Natural killer cell (primary cell): ENCODE measurements at regions not wholly inside any gene's neighbourhood (a gene's known extent, or its start where the extent isn't known, plus 50 kb on each side); places are given as distances from the start of the nearest gene placed in this dataset.
"Not testable (repeated sequence)": the region's sequence is repeated elsewhere in the genome, so short reads cannot be mapped to it uniquely, and the experiment has no call there.

Source experiments
- ATAC-seq, 3 donors: fragments of 150-1000 bp in 2 of 3; fragments of 200-7000 bp in 1 of 3; cut with Tn5 transposase; 1 replicate in 1 of 3; 2 replicates in 2 of 3; pipeline ENCODE4 v1.10.0; 2021; ENCODE audit warnings: mild to moderate bottlenecking in 2 of 3, moderate library complexity in 2 of 3
- DNase-seq, 2 donors: peaks; one replicate each; pipeline versions ENCODE4 v3.0.0 to v3.0.0-alpha.2; 2013 to 2021; ENCODE audit warnings: mixed read lengths in 1 of 2
- H3K27ac ChIP-seq: one replicate; pipeline ENCODE4 v1.5.1; 2013; ENCODE audit warnings: mild to moderate bottlenecking, low read length
- H3K27me3 ChIP-seq: one replicate; pipeline ENCODE4 v1.6.1; 2013; ENCODE audit warnings: low read length; ENCODE audit not compliant: control insufficient read depth, insufficient read depth
- H3K36me3 ChIP-seq: one replicate; pipeline ENCODE4 v1.6.1; 2013; ENCODE audit warnings: low read length; ENCODE audit not compliant: control insufficient read depth, insufficient read depth
- H3K4me1 ChIP-seq: one replicate; pipeline ENCODE4 v1.6.1; 2013; ENCODE audit warnings: low read length; ENCODE audit not compliant: control insufficient read depth, insufficient read depth
- H3K4me3 ChIP-seq: one replicate; pipeline ENCODE4 v1.5.1; 2013; ENCODE audit warnings: low read length
- H3K9me3 ChIP-seq: one replicate; pipeline ENCODE4 v1.6.1; 2013; ENCODE audit warnings: low read length; ENCODE audit not compliant: control insufficient read depth, insufficient read depth
- H3K27ac Mint-ChIP-seq, 2 donors: one replicate each; pipeline ENCODE4 v1.8.0; 2022; ENCODE audit warnings: mild to moderate bottlenecking in 2 of 2, mixed read lengths in 2 of 2, moderate library complexity in 1 of 2
- H3K27me3 Mint-ChIP-seq, 2 donors: one replicate each; pipeline ENCODE4 v1.8.0; 2022; ENCODE audit warnings: low read depth in 2 of 2, mixed read lengths in 2 of 2
- H3K36me3 Mint-ChIP-seq: one replicate; pipeline ENCODE4 v1.8.0; 2022; ENCODE audit warnings: mixed read lengths
- H3K4me1 Mint-ChIP-seq, 2 donors: one replicate each; pipeline ENCODE4 v1.8.0; 2022; ENCODE audit warnings: mixed read lengths in 2 of 2
- H3K4me3 Mint-ChIP-seq: one replicate; pipeline ENCODE4 v1.8.0; 2022; ENCODE audit warnings: mild to moderate bottlenecking, moderate library complexity, mixed read lengths
- H3K9me3 Mint-ChIP-seq, 2 donors: one replicate each; pipeline ENCODE4 v1.8.0; 2022; ENCODE audit warnings: mixed read lengths in 2 of 2
- WGBS: methylation state at CpG from one replicate; pipeline ENCODE4 v1.1.7; 2013; ENCODE audit warnings: missing lambda C conversion rate; ENCODE audit not compliant: insufficient coverage; 5-methylcytosine and 5-hydroxymethylcytosine counted together
- intact Hi-C: fragments of 100-400 bp; cut with micrococcal nuclease; formaldehyde crosslinking; loops from one replicate; pipeline ENCODE4 v1.14.2; 2022
- TF ChIP-seq, protein P1 (sequence below): fragments of 200-600 bp; IDR thresholded peaks from one replicate; pipeline ENCODE4 v1.8.0; 2022; ENCODE audit warnings: antibody characterized with exemption

DNA sequence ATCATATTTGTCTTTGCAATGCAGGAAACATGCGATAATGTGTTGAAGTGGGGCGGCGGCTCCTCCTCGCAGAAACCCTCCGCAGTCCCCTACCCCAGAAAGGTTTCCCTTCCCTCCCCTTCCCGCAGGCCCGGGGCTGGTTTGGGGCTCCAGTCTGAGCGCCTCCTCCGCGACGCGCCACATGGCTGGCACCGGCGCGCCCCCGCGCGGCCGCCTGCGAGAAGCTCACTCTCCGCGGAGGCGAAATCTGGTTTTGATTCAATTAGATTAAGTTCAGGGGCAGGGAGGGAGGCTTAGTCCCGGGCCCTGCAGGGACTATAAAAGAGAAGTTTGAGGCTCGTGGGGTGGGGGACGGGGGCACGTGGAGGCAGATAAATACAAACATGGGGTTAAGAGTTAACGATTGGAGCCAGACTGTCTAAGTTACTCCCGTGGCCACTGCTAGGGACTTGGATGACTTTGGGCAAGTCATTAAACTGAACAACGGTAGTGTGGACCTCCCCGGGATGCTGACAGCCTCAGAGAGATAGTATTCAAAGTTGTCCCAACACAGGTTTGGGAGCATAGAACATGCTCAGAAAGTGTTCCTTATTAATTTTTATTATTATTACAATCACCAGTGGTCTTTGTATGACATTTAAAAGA, 69.4 kb downstream of the MSX2 start:
- Mint-ChIP-seq H3K27me3 (peaks cover 13 to 26% of the 10 kb centered on the region in 2 donors), H3K4me1 (no peaks in the 10 kb centered on the region), H3K4me3 (no peak overlapping the region), H3K27ac (no peak overlapping the region), H3K9me3 (no peaks in the 10 kb centered on the region), H3K36me3 (no peaks in the 10 kb centered on the region)
- peak; percentile 40 to 75 (median 68) for ATAC-seq
- DNase-seq: peak; percentile 22 to 55
- intact Hi-C loops: no loop called here
- Histone ChIP-seq H3K36me3 (no peaks in the 10 kb centered on the region), H3K4me1 (no peaks in the 10 kb centered on the region), H3K27me3 (peaks cover 6% of the 10 kb centered on the region), H3K27ac (no peak overlapping the region), H3K9me3 (no peaks in the 10 kb centered on the region), H3K4me3 (no peak overlapping the region)
- TF ChIP-seq, protein P1, sequence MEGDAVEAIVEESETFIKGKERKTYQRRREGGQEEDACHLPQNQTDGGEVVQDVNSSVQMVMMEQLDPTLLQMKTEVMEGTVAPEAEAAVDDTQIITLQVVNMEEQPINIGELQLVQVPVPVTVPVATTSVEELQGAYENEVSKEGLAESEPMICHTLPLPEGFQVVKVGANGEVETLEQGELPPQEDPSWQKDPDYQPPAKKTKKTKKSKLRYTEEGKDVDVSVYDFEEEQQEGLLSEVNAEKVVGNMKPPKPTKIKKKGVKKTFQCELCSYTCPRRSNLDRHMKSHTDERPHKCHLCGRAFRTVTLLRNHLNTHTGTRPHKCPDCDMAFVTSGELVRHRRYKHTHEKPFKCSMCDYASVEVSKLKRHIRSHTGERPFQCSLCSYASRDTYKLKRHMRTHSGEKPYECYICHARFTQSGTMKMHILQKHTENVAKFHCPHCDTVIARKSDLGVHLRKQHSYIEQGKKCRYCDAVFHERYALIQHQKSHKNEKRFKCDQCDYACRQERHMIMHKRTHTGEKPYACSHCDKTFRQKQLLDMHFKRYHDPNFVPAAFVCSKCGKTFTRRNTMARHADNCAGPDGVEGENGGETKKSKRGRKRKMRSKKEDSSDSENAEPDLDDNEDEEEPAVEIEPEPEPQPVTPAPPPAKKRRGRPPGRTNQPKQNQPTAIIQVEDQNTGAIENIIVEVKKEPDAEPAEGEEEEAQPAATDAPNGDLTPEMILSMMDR: peak; percentile 46
- 7% methylated on average over 30 of the region's 31 CpGs for WGBS

DNA sequence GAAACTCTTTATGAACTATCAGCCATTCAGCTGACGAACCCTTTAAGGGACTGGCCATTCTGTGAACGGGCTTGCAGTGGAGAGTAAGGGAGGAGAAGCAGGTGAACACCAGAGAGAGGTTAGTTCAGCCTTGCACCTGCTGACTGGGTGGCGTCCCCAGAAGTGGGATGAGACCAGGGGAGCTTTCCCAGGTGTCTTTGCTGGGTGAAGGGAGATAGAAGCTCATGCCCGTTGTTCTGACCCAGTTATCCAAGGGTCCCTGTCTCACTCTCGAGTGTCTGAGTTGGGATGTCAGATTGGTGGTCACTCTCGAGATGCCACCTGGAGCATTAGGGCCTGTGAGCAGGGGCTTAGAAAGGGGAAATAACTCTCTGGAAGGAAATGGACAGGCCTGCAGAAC, 68.7 kb downstream of the MSX2 start:
- Mint-ChIP-seq H3K4me3 (no peak overlapping the region), H3K27me3 (peaks cover 13 to 26% of the 10 kb centered on the region in 2 donors), H3K9me3 (no peaks in the 10 kb centered on the region), H3K4me1 (no peaks in the 10 kb centered on the region), H3K27ac (no peak overlapping the region), H3K36me3 (no peaks in the 10 kb centered on the region)
- DNase-seq: no peak
- H3K27ac ChIP-seq: no peak overlapping the region
- WGBS: 64% methylated on average over 6 of the region's 6 CpGs
- TF ChIP-seq, protein P1: no peak
- no peak overlapping the region for H3K4me3 ChIP-seq
- no peaks in the 10 kb centered on the region for H3K9me3 ChIP-seq
- no peak for ATAC-seq
- no peaks in the 10 kb centered on the region for H3K4me1 ChIP-seq
- H3K36me3 ChIP-seq: no peaks in the 10 kb centered on the region
- intact Hi-C loops: no loop called here
- H3K27me3 ChIP-seq: peaks cover 6% of the 10 kb centered on the region

DNA sequence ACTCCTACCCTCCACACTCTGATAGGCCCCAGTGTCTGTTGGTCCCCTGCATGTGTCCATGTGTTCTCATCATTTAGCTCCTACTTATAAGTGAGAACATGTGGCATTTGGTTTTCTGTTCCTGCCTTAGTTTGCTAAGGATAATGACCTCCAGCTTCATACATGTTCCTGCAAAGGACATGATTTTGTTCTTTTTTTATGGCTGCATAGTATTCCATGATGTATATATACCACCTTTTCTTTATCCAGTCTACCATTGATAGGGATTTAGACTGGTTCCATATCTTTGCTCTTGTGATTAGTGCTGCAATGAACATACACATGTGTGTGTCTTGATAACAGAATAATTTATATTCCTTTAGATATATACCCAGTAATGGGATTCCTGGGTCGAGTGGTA, 67.9 kb downstream of the MSX2 start:
- H3K27me3 ChIP-seq, H3K4me3 ChIP-seq, H3K27ac ChIP-seq, H3K4me1 Mint-ChIP-seq, H3K27ac Mint-ChIP-seq, ATAC-seq, H3K4me1 ChIP-seq, H3K4me3 Mint-ChIP-seq, DNase-seq, H3K36me3 Mint-ChIP-seq, intact Hi-C loops, H3K9me3 Mint-ChIP-seq, H3K36me3 ChIP-seq, H3K9me3 ChIP-seq: not testable (repeated sequence)
- no CpG with 5 or more reads among the region's 1 CpG for WGBS
- H3K27me3 Mint-ChIP-seq: peaks cover 13 to 24% of the 10 kb centered on the region in 2 donors

DNA sequence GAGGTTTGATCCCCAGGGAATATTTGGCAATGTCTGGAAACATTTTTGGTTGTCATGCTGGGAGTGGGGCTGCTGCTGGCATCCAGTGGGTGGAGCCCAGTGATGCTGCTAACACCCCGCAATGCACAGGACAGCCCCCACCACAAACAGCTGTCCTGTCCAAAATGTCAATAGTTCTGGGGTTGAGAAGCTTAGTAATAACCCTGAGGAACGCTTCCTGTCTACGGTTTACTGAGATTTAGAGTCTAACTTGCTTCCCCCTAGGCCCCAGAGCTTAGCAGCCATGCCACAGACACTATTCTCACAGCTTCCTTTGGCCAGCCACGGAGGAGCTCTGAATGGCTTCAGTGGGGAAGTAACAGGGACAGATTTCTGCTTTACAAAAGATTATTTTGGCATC, 66.5 kb downstream of the MSX2 start:
- TF ChIP-seq, protein P1: no peak
- H3K4me1 ChIP-seq: no peaks in the 10 kb centered on the region
- WGBS: 18% methylated on average over 4 of the region's 4 CpGs
- Mint-ChIP-seq H3K4me3 (no peak overlapping the region), H3K27me3 (peaks cover 13 to 25% of the 10 kb centered on the region in 2 donors), H3K36me3 (no peaks in the 10 kb centered on the region), H3K9me3 (no peaks in the 10 kb centered on the region), H3K4me1 (no peaks in the 10 kb centered on the region), H3K27ac (no peak overlapping the region)
- H3K9me3 ChIP-seq: no peaks in the 10 kb centered on the region
- DNase-seq: no peak
- no peaks in the 10 kb centered on the region for H3K36me3 ChIP-seq
- H3K27ac ChIP-seq: no peak overlapping the region
- H3K4me3 ChIP-seq: no peak overlapping the region
- intact Hi-C loops: no loop called here
- peaks cover 6% of the 10 kb centered on the region for H3K27me3 ChIP-seq
- ATAC-seq: no peak
